OCI-LY7 (cell line): ENCODE measurements at regions not wholly inside any gene's neighbourhood (a gene's known extent, or its start where the extent isn't known, plus 50 kb on each side); places are given as distances from the start of the nearest gene placed in this dataset.

Experiments
- CTCF ChIP-seq: fragments of 200-600 bp; sonication (generic); conservative IDR thresholded peaks from 2 replicates; pipeline ENCODE4 v1.5.1; 2014; ENCODE audit warnings: mild to moderate bottlenecking, antibody characterized with exemption, low read length, moderate library complexity, mixed read lengths
- EZH2phosphoT487 ChIP-seq: fragments of 200-600 bp; sonication (generic); IDR thresholded peaks from 2 replicates; pipeline ENCODE4 v1.6.1; 2018; ENCODE audit warnings: low read depth, borderline replicate concordance, mild to moderate bottlenecking, mixed run types, antibody characterized with exemption, low read length, moderate library complexity, mixed read lengths

- TF ChIP-seq EZH2phosphoT487: no peak
- TF ChIP-seq CTCF: no peak
Measured at GRCh38 chr15:38085931-38086568, 151.6 kb downstream of the TMCO5A start.
